H1 (cell line): ENCODE measurements at regions not wholly inside any gene's neighbourhood (a gene's known extent, or its start where the extent isn't known, plus 50 kb on each side); places are given as distances from the start of the nearest gene placed in this dataset.

Experiments used
- CTCF ChIA-PET: fragments of 300-600 bp; sonication (Branson Sonifier 250); formaldehyde crosslinking; loops from one replicate; lab custom pipeline; 2021; ENCODE audit not compliant: partially characterized antibody; lab: Charles Lee
- POLR2A ChIA-PET: fragments of 300-600 bp; sonication (Branson Sonifier 250); formaldehyde crosslinking; loops from one replicate; lab custom pipeline; 2021; ENCODE audit warnings: inconsistent platforms; ENCODE audit not compliant: partially characterized antibody; lab: Charles Lee
- DNase-seq, 2 experiments: peaks; one replicate each; pipeline versions ENCODE4 v3.0.0 to v3.0.0-alpha.2; 2010 to 2022; ENCODE audit warnings: low spot score in 2 of 2, low read depth in 1 of 2, mixed read lengths in 1 of 2
- FAIRE-seq: peaks from 2 replicates; lab custom pipeline; 2011; peaks lifted over from hg19 to GRCh38; lab: Jason Lieb, UNC
- H2AFZ ChIP-seq: 2 replicates; pipeline ENCODE4 v1.8.1; 2012; ENCODE audit warnings: low read length, inconsistent platforms
- H2AK5ac ChIP-seq: 2 replicates; pipeline ENCODE4 v1.6.1; 2013; ENCODE audit warnings: low read depth, low read length
- H2BK120ac ChIP-seq: replicated peaks from 2 replicates; pipeline ENCODE3; 2013; ENCODE audit warnings: low read depth, low read length, inconsistent platforms
- H2BK12ac ChIP-seq: 2 replicates; pipeline ENCODE4 v1.6.1; 2013; ENCODE audit warnings: low read depth, low read length
- H2BK15ac ChIP-seq: 2 replicates; pipeline ENCODE4 v1.6.1; 2013; ENCODE audit warnings: low read length
- H2BK20ac ChIP-seq: 2 replicates; pipeline ENCODE4 v1.6.1; 2013; ENCODE audit warnings: low read length
- H2BK5ac ChIP-seq: 2 replicates; pipeline ENCODE4 v1.6.1; 2013; ENCODE audit warnings: low read depth, low read length
- H3K14ac ChIP-seq: 2 replicates; pipeline ENCODE4 v1.6.1; 2013; ENCODE audit warnings: inconsistent platforms; ENCODE audit not compliant: insufficient read length
- H3K18ac ChIP-seq: 2 replicates; pipeline ENCODE4 v1.6.1; 2013; ENCODE audit warnings: low read length; ENCODE audit errors: extremely low read depth
- H3K23ac ChIP-seq: 2 replicates; pipeline ENCODE4 v1.6.1; 2013; ENCODE audit warnings: inconsistent platforms; ENCODE audit not compliant: insufficient read length
- H3K23me2 ChIP-seq: 2 replicates; pipeline ENCODE4 v1.6.1; 2013; ENCODE audit warnings: low read depth, low read length
- H3K27ac ChIP-seq: 2 replicates; pipeline ENCODE4 v1.6.1; 2011; ENCODE audit warnings: low read depth, low read length, inconsistent platforms
- H3K27me3 ChIP-seq, 4 experiments: replicated peaks in 1 of 4; 1 replicate in 1 of 4; 2 replicates in 3 of 4; pipeline versions ENCODE4 v1.6.1 to v1.8.1; 2011 to 2013; ENCODE audit warnings: low read length in 3 of 4, mild to moderate bottlenecking in 3 of 4, inconsistent platforms in 2 of 4, mixed read lengths in 2 of 4, moderate library complexity in 1 of 4; ENCODE audit not compliant: control insufficient read depth in 3 of 4, insufficient read depth in 3 of 4; ENCODE audit errors: extremely low read depth in 1 of 4
- H3K36me3 ChIP-seq, 4 experiments: 2 replicates each; pipeline versions ENCODE4 v1.6.1 to v1.8.1; 2011 to 2013; ENCODE audit warnings: mild to moderate bottlenecking in 4 of 4, low read length in 3 of 4, moderate library complexity in 2 of 4, control low read depth in 1 of 4, inconsistent platforms in 1 of 4; ENCODE audit not compliant: insufficient read depth in 4 of 4, control insufficient read depth in 2 of 4
- H3K4ac ChIP-seq: replicated peaks from 2 replicates; pipeline ENCODE3; 2013; ENCODE audit warnings: low read length, low read depth, mixed read lengths, inconsistent platforms; ENCODE audit not compliant: insufficient read length
- H3K4me1 ChIP-seq, 4 experiments: replicated peaks in 1 of 4; 1 replicate in 1 of 4; 2 replicates in 3 of 4; pipeline versions ENCODE4 v1.6.1 to v1.8.1; 2011 to 2013; ENCODE audit warnings: low read length in 3 of 4, inconsistent platforms in 2 of 4, mixed read lengths in 1 of 4; ENCODE audit not compliant: insufficient read depth in 4 of 4, control insufficient read depth in 3 of 4
- H3K4me2 ChIP-seq, 2 experiments: 2 replicates each; pipeline versions ENCODE4 v1.6.1 to v1.8.1; 2011 to 2013; ENCODE audit warnings: low read depth in 2 of 2, low read length in 2 of 2, control low read depth in 1 of 2, inconsistent platforms in 1 of 2, mild to moderate bottlenecking in 1 of 2; ENCODE audit not compliant: insufficient read depth in 1 of 2
- H3K4me3 ChIP-seq, 4 experiments: fragments of 200-600, 300-600 bp in 1 of 4; sonication (generic), shearing (Covaris generic), sonication (Bioruptor Twin) in 1 of 4; 2 replicates each; pipeline versions ENCODE4 v1.5.1 to v1.8.1; 2011 to 2016; ENCODE audit warnings: low read length in 4 of 4, low read depth in 3 of 4, control low read depth in 2 of 4, inconsistent platforms in 2 of 4, mild to moderate bottlenecking in 2 of 4, mixed read lengths in 1 of 4, moderate library complexity in 1 of 4; ENCODE audit not compliant: insufficient read depth in 2 of 4; ENCODE audit errors: extremely low read depth in 1 of 4
- H3K56ac ChIP-seq: replicated peaks from 2 replicates; pipeline ENCODE3; 2013; ENCODE audit warnings: low read depth, mild to moderate bottlenecking, mixed read lengths, low read length, inconsistent platforms; ENCODE audit not compliant: insufficient read length
- H3K79me1 ChIP-seq: 2 replicates; pipeline ENCODE4 v1.6.1; 2013; ENCODE audit warnings: low read depth, low read length, control low read depth
- H3K79me2 ChIP-seq, 2 experiments: 2 replicates each; pipeline versions ENCODE4 v1.6.1 to v1.8.1; 2012 to 2013; ENCODE audit warnings: low read length in 2 of 2, mild to moderate bottlenecking in 2 of 2, inconsistent platforms in 1 of 2; ENCODE audit not compliant: insufficient read depth in 2 of 2, control insufficient read depth in 1 of 2
- H3K9ac ChIP-seq, 4 experiments: replicated peaks in 1 of 4; 1 replicate in 1 of 4; 2 replicates in 3 of 4; pipeline versions ENCODE4 v1.6.1 to v1.8.1; 2011 to 2013; ENCODE audit warnings: low read depth in 3 of 4, low read length in 3 of 4, control low read depth in 2 of 4, mild to moderate bottlenecking in 2 of 4, moderate library complexity in 2 of 4, inconsistent platforms in 1 of 4; ENCODE audit errors: extremely low read depth in 1 of 4
- H3K9me3 ChIP-seq, 2 experiments: 2 replicates each; pipeline versions ENCODE4 v1.6.1 to v1.8.1; 2012 to 2013; ENCODE audit warnings: mild to moderate bottlenecking in 2 of 2, moderate library complexity in 2 of 2, control low read depth in 1 of 2, inconsistent platforms in 1 of 2, low read depth in 1 of 2, low read length in 1 of 2, mixed read lengths in 1 of 2; ENCODE audit not compliant: insufficient read depth in 2 of 2
- H4K20me1 ChIP-seq, 2 experiments: replicated peaks in 1 of 2; 2 replicates each; pipeline versions ENCODE3 to v1.8.1; 2011 to 2013; ENCODE audit warnings: inconsistent platforms in 2 of 2, low read length in 2 of 2, mild to moderate bottlenecking in 1 of 2; ENCODE audit not compliant: insufficient read depth in 2 of 2, control insufficient read depth in 1 of 2
- H4K5ac ChIP-seq: 2 replicates; pipeline ENCODE4 v1.6.1; 2013; ENCODE audit warnings: low read length, low read depth, mixed read lengths, inconsistent platforms; ENCODE audit not compliant: insufficient read length
- H4K8ac ChIP-seq: 2 replicates; pipeline ENCODE4 v1.8.0; 2013; ENCODE audit warnings: mild to moderate bottlenecking, moderate library complexity, low read length, inconsistent platforms; ENCODE audit not compliant: insufficient read depth; ENCODE audit errors: extremely low read depth
- H4K91ac ChIP-seq: replicated peaks from 2 replicates; pipeline ENCODE3; 2013; ENCODE audit warnings: low read length, mixed read lengths, inconsistent platforms; ENCODE audit not compliant: insufficient read length
- BACH1 ChIP-seq: IDR thresholded peaks from 2 replicates; pipeline ENCODE4 v1.6.1; 2012; ENCODE audit warnings: low read length, improper control_type of control experiment
- CBX5 ChIP-seq: fragments of 300-800, 300-1000 bp; sonication (generic); IDR thresholded peaks from 2 replicates; pipeline ENCODE4 v1.7.1; 2016; ENCODE audit warnings: antibody characterized with exemption, low read length, low read depth
- CBX8 ChIP-seq: fragments of 300-800, 300-1000 bp; sonication (generic); IDR thresholded peaks from 2 replicates; pipeline ENCODE4 v1.7.1; 2016; ENCODE audit warnings: low read depth, low read length, borderline replicate concordance
- CHD1 ChIP-seq: IDR thresholded peaks from 2 replicates; pipeline ENCODE4 v1.6.1; 2012; ENCODE audit warnings: low read depth, low read length, improper control_type of control experiment
- CTBP2 ChIP-seq: IDR thresholded peaks from 2 replicates; pipeline ENCODE4 v1.7.0; 2011; ENCODE audit warnings: borderline replicate concordance, mild to moderate bottlenecking, moderate library complexity, mixed read lengths, low read length; ENCODE audit not compliant: insufficient read depth, insufficient read length
- EZH2 ChIP-seq: fragments of 200-600 bp; sonication (generic); IDR thresholded peaks from 2 replicates; pipeline ENCODE4 v1.7.1; 2012; ENCODE audit warnings: low read depth, mild to moderate bottlenecking, moderate library complexity, low read length, inconsistent platforms; ENCODE audit not compliant: severe bottlenecking
- RNF2 ChIP-seq: fragments of 200-900, 300-1000 bp; sonication (generic); IDR thresholded peaks from 2 replicates; pipeline ENCODE4 v1.7.1; 2016; ENCODE audit warnings: borderline replicate concordance, low read depth, mild to moderate bottlenecking, antibody characterized with exemption, low read length; ENCODE audit not compliant: poor library complexity, severe bottlenecking; ENCODE audit errors: missing control alignments
- SAP30 ChIP-seq: fragments of 300-600 bp; sonication (generic); IDR thresholded peaks from 2 replicates; pipeline ENCODE4 v1.7.1; 2012; ENCODE audit warnings: low read length, moderate library complexity, mild to moderate bottlenecking, inconsistent platforms; ENCODE audit not compliant: insufficient read depth, insufficient replicate concordance
- SIRT6 ChIP-seq: IDR thresholded peaks from one replicate; pipeline ENCODE4 v1.7.1; 2012; ENCODE audit warnings: low read length, inconsistent platforms
- SIX5 ChIP-seq: IDR thresholded peaks from 2 replicates; pipeline ENCODE4 v1.6.1; 2011; ENCODE audit warnings: mild to moderate bottlenecking, low read depth, low read length
- SP4 ChIP-seq: IDR thresholded peaks from 2 replicates; pipeline ENCODE4 v1.6.1; 2012; ENCODE audit warnings: low read length, inconsistent platforms
- TAF7 ChIP-seq: optimal IDR thresholded peaks from 2 replicates; pipeline ENCODE3; 2011; ENCODE audit warnings: low read depth, mild to moderate bottlenecking, inconsistent platforms, low read length, moderate library complexity, borderline replicate concordance
- USF2 ChIP-seq: IDR thresholded peaks from 2 replicates; pipeline ENCODE4 v1.6.1; 2011; ENCODE audit warnings: low read length, improper control_type of control experiment
- WGBS, 2 experiments: shearing (Covaris generic) in 1 of 2; methylation state at CpG; one replicate each; pipeline versions ENCODE4 v1.1.6 to v1.1.7; 2013 to 2015; ENCODE audit warnings: low lambda C conversion rate in 2 of 2, mixed read lengths in 2 of 2, inconsistent platforms in 1 of 2, low coverage in 1 of 2, missing lambda C conversion rate in 1 of 2; ENCODE audit not compliant: insufficient replicate concordance in 2 of 2, insufficient coverage in 1 of 2, insufficient read length in 1 of 2; ENCODE audit errors: extremely low coverage in 1 of 2, missing lambda C conversion rate in 1 of 2; 5-methylcytosine and 5-hydroxymethylcytosine counted together

- FAIRE-seq, result no peak
- WGBS, 2 experiments, result 82% methylated on average over 1 of the region's 1 CpG; no CpG with 5 or more reads in 1 of the 2 experiments
- no peak for TF ChIP-seq RNF2
- no peak for TF ChIP-seq TAF7
- no peak for TF ChIP-seq CBX5
- no peak for TF ChIP-seq BACH1
- no peak for TF ChIP-seq USF2
- no peak for TF ChIP-seq SIX5
- no peak for TF ChIP-seq SAP30
- TF ChIP-seq CBX8, result no peak
- no peak for TF ChIP-seq SP4
- no peak for TF ChIP-seq EZH2
- no peak for TF ChIP-seq SIRT6
- TF ChIP-seq CHD1, result no peak
- TF ChIP-seq CTBP2, result no peak
Measured at GRCh38 chrX:18041656-18042055, 179.0 kb downstream of the BEND2 start.

More at GRCh38 chrX:18041656-18042055, 179.0 kb downstream of the BEND2 start:
- no peak for DNase-seq
- no peaks in the 10 kb centered on the region for H3K79me2 ChIP-seq
- no peak overlapping the region for H2BK15ac ChIP-seq
- no peaks in the 10 kb centered on the region for H3K9me3 ChIP-seq
- no peak overlapping the region for H4K5ac ChIP-seq
- no peak overlapping the region for H3K4me3 ChIP-seq
- H4K8ac ChIP-seq, result no peak overlapping the region
- no peak overlapping the region for H3K23ac ChIP-seq
- no peak overlapping the region for H3K9ac ChIP-seq
- no peak overlapping the region for H2BK20ac ChIP-seq
- H4K20me1 ChIP-seq, result no peaks in the 10 kb centered on the region
- H3K27me3 ChIP-seq, result no peaks in the 10 kb centered on the region
- H4K91ac ChIP-seq, result no peak overlapping the region
- H2BK5ac ChIP-seq, result no peak overlapping the region
- no peak overlapping the region for H3K27ac ChIP-seq
- H3K79me1 ChIP-seq, result no peaks in the 10 kb centered on the region
- ChIA-PET CTCF (interaction anchor here (0.7 kb wide), 1 partner anchor 153 kb away, joined by 3 read pairs; no protein-coding TSS in a partner anchor), POLR2A (no interaction called here)
- no peaks in the 10 kb centered on the region for H3K36me3 ChIP-seq
- H3K14ac ChIP-seq, result no peak overlapping the region
- no peaks in the 10 kb centered on the region for H3K4me1 ChIP-seq
- H3K56ac ChIP-seq, result no peak overlapping the region
- no peaks in the 10 kb centered on the region for H3K23me2 ChIP-seq
- no peak overlapping the region for H3K18ac ChIP-seq
- H2AK5ac ChIP-seq, result no peak overlapping the region
- H2BK120ac ChIP-seq, result no peak overlapping the region
- no peak overlapping the region for H2BK12ac ChIP-seq
- no peak overlapping the region for H3K4me2 ChIP-seq
- no peak overlapping the region for H2AFZ ChIP-seq
- H3K4ac ChIP-seq, result no peak overlapping the region
